Cardiac muscle cell (in vitro differentiated cells and primary cell): ENCODE measurements at regions not wholly inside any gene's neighbourhood (a gene's known extent, or its start where the extent isn't known, plus 50 kb on each side); places are given as distances from the start of the nearest gene placed in this dataset.

Experiments
- DNase-seq, 2 donors: peaks; one replicate each; pipeline versions ENCODE4 v3.0.0 to v3.0.0-alpha.2; 2010 to 2017; ENCODE audit warnings: low read depth in 1 of 2, low spot score in 1 of 2
- H3K27ac ChIP-seq: fragments of 200-600 bp; sonication (generic); 2 replicates; pipeline ENCODE4 v1.5.1; 2016
- H3K27me3 ChIP-seq: fragments of 200-600 bp; sonication (generic); 2 replicates; pipeline ENCODE4 v1.6.0; 2016; ENCODE audit warnings: control low read depth
- H3K36me3 ChIP-seq: fragments of 200-600 bp; sonication (generic); 2 replicates; pipeline ENCODE4 v1.5.1; 2016; ENCODE audit warnings: control low read depth
- H3K4me1 ChIP-seq: fragments of 200-600 bp; sonication (generic); 2 replicates; pipeline ENCODE4 v1.8.1; 2017; ENCODE audit warnings: low read depth, mild to moderate bottlenecking, mixed run types
- H3K4me3 ChIP-seq: fragments of 200-600 bp; sonication (generic); 2 replicates; pipeline ENCODE4 v1.5.1; 2016; ENCODE audit warnings: mild to moderate bottlenecking
- H3K9me3 ChIP-seq: fragments of 200-600 bp; sonication (generic); 2 replicates; pipeline ENCODE4 v1.5.1; 2017; ENCODE audit warnings: low read depth, mild to moderate bottlenecking, control low read depth
- TF ChIP-seq, protein P1 (sequence below): IDR thresholded peaks from 2 replicates; pipeline ENCODE4 v1.5.1; 2012; ENCODE audit warnings: low read depth, mild to moderate bottlenecking, low read length

DNA sequence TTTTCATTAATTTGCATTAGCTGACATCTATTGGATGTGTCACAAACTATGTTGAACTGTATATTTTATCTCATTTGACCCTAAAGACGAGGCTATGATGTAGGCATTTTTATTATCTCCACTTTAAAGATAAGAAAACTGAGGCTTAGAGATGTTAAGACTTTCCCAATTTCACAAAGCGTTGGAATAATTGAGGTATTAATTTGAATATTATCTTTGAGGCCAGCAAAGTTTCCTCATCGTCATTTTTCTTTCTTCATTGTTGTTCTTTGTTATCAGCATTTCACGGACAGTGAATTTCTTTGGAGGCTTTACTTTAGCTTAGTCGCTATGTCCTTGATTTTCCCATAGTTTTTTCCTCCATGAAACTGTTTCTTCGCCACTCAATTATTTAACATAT, 227.5 kb upstream of the MYOCD start:
- Histone ChIP-seq H3K27me3 (no peaks in the 10 kb centered on the region), H3K4me1 (peaks cover 20% of the 10 kb centered on the region), H3K9me3 (no peaks in the 10 kb centered on the region), H3K4me3 (no peak overlapping the region), H3K27ac (no peak overlapping the region), H3K36me3 (no peaks in the 10 kb centered on the region)
- TF ChIP-seq, protein P1, sequence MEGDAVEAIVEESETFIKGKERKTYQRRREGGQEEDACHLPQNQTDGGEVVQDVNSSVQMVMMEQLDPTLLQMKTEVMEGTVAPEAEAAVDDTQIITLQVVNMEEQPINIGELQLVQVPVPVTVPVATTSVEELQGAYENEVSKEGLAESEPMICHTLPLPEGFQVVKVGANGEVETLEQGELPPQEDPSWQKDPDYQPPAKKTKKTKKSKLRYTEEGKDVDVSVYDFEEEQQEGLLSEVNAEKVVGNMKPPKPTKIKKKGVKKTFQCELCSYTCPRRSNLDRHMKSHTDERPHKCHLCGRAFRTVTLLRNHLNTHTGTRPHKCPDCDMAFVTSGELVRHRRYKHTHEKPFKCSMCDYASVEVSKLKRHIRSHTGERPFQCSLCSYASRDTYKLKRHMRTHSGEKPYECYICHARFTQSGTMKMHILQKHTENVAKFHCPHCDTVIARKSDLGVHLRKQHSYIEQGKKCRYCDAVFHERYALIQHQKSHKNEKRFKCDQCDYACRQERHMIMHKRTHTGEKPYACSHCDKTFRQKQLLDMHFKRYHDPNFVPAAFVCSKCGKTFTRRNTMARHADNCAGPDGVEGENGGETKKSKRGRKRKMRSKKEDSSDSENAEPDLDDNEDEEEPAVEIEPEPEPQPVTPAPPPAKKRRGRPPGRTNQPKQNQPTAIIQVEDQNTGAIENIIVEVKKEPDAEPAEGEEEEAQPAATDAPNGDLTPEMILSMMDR: no peak
- DNase-seq: no peak

DNA sequence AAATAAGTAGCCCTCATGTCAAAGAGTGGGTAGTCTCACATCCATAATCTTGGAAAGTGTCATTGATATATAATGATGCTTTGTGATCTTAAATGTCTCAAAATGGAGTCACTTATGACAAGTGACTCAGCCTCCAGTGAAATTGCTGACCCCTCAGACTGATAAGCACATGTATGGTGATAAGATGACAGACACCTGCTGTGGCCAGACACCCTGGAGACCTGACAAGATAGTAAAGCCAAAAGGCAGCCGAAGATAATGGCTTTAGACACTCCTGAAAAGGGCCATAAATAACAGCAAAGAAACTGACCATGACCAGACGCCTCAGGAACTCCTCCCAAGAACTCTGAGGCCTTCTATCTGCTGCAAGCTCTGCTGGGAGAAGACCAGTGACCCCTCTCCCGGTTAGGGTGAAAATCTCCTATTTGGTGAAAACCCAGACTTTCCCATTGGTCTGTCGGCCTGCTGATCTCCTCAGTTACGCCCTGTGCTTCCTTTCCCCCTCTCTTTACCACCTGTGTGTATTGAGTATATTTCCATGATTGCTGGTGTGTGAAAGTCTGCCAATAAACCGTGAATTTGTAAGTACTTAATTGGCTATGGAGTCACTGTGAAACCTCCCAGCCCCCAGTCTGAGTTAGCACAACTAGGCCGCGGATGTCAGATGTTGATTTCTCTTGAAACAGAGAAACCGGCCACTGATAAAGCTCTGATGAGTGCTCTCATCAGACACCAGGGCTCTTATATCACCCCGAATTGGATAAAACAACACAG, 226.7 kb upstream of the MYOCD start:
- H3K9me3 ChIP-seq: no peaks in the 10 kb centered on the region
- H3K27me3 ChIP-seq: no peaks in the 10 kb centered on the region
- TF ChIP-seq, protein P1: no peak
- H3K4me3 ChIP-seq: no peak overlapping the region
- DNase-seq: no peak
- H3K27ac ChIP-seq: peak overlapping the region; percentile 76
- peaks cover 20% of the 10 kb centered on the region for H3K4me1 ChIP-seq
- H3K36me3 ChIP-seq: no peaks in the 10 kb centered on the region

DNA sequence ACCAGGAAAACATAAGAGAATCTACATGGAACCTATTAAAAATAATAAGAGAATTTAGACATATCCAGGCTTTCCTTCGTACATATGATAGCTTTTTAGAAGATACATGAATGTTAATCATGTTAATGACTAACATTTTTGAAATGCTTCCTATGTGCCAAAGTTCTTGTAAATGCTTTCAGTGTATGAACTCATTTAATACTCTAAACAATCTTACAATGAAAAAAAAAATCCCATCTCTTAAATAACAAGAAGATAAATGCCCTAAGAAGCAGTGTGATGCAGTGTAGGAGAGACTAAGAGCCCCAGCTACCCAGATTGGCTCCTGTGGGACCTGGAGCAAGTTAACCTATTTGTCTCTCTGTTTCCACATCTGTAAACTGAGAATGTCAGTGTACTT, 220.4 kb upstream of the MYOCD start:
- Histone ChIP-seq H3K4me3 (no peak overlapping the region), H3K4me1 (peaks cover 3% of the 10 kb centered on the region), H3K27ac (no peak overlapping the region), H3K27me3 (no peaks in the 10 kb centered on the region), H3K9me3 (no peaks in the 10 kb centered on the region), H3K36me3 (no peaks in the 10 kb centered on the region)
- DNase-seq: no peak
- TF ChIP-seq, protein P1: no peak

DNA sequence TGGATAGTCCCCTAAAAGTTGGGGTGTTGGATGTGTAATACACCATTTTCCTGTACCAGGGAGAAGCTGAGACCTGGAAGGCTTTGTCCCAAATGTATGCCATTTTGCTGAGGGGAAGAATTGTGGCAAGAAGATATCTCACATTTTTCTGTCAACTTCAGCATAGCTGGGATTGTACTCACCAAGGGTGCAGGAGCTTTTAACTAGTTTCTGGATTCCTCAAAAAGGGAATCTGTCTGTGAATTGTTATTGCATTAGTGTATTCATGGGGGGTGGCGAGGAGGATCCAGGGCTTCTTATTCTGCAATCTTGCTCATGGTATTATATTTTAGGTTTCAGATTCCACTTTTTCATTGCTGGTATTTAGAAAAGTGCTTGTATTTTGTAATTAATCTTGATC, 208.2 kb upstream of the MYOCD start:
- Histone ChIP-seq H3K27me3 (no peaks in the 10 kb centered on the region), H3K4me1 (no peaks in the 10 kb centered on the region), H3K36me3 (no peaks in the 10 kb centered on the region), H3K27ac (no peak overlapping the region), H3K9me3 (no peaks in the 10 kb centered on the region), H3K4me3 (no peak overlapping the region)
- no peak for DNase-seq
- TF ChIP-seq, protein P1: no peak

DNA sequence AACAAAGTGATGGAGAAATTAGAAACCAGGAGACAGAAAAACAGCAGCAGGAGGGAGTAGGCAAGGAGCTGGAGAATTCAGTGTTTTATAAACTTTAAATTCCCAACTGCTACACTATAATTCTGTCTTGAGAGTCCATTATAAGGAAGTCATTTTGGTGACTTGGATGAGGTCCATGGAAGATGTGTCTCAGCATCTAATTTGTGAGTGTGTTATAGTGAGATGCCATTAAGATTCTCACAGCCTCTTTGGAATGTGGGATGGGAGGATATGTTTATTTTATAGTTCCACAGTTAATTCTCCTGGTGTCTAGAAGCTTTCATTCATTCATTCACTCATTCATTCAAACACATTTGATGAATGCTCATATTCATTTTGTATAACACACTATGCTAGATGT, 206.0 kb upstream of the MYOCD start:
- no peak for DNase-seq
- TF ChIP-seq, protein P1: no peak
- Histone ChIP-seq H3K27ac (no peak overlapping the region), H3K36me3 (no peaks in the 10 kb centered on the region), H3K4me1 (no peaks in the 10 kb centered on the region), H3K27me3 (no peaks in the 10 kb centered on the region), H3K9me3 (no peaks in the 10 kb centered on the region), H3K4me3 (no peak overlapping the region)

DNA sequence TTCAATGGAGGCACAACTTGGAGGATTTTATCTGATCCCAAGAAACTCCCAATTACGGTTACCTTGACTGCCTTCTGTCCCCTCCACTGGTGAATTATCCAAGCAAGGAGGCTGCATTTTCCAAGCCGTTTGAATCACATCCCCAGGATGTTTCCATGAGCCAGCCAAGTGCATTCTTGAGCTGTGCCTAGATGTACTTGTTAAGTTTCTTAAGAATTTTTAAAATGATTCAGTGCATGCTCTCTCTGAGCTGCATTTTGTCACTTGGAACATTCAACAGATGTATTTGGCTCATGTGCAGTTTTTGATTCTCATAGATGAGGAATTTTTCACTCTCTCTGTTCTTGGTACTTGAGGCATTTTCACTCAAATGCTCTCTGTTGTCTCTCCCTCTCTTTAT, 202.6 kb upstream of the MYOCD start:
- no peaks in the 10 kb centered on the region for H3K36me3 ChIP-seq
- TF ChIP-seq, protein P1: no peak
- no peaks in the 10 kb centered on the region for H3K9me3 ChIP-seq
- H3K27ac ChIP-seq: no peak overlapping the region
- no peaks in the 10 kb centered on the region for H3K4me1 ChIP-seq
- no peak for DNase-seq
- H3K27me3 ChIP-seq: no peaks in the 10 kb centered on the region
- no peak overlapping the region for H3K4me3 ChIP-seq
